ACC112 (cell line): ENCODE measurements at regions not wholly inside any gene's neighbourhood (a gene's known extent, or its start where the extent isn't known, plus 50 kb on each side); places are given as distances from the start of the nearest gene placed in this dataset.

ENCODE experiments used
- H2AFZ ChIP-seq: fragments of 200-600 bp; sonication (generic); one replicate; pipeline ENCODE4 v1.6.0; 2017; ENCODE audit warnings: antibody characterized with exemption, low read length; ENCODE audit not compliant: unreplicated experiment
- H3K27ac ChIP-seq: fragments of 200-600 bp; sonication (generic); 2 replicates; pipeline ENCODE4 v1.5.1; 2014; ENCODE audit warnings: low read depth, mild to moderate bottlenecking, antibody characterized with exemption, low read length, moderate library complexity
- H3K27me3 ChIP-seq: fragments of 200-600 bp; sonication (generic); 2 replicates; pipeline ENCODE4 v1.6.1; 2014; ENCODE audit warnings: mild to moderate bottlenecking, antibody characterized with exemption, low read length, moderate library complexity, mixed read lengths; ENCODE audit not compliant: insufficient read depth
- H3K36me3 ChIP-seq: fragments of 200-600 bp; sonication (generic); 2 replicates; pipeline ENCODE4 v1.6.1; 2016; ENCODE audit warnings: mild to moderate bottlenecking, antibody characterized with exemption, low read length, moderate library complexity, mixed read lengths; ENCODE audit not compliant: insufficient read depth
- H3K4me1 ChIP-seq: fragments of 200-600 bp; sonication (generic); one replicate; pipeline ENCODE4 v1.6.1; 2016; ENCODE audit warnings: low read length, mixed read lengths; ENCODE audit not compliant: insufficient read depth, unreplicated experiment, control insufficient read depth
- H3K4me3 ChIP-seq: fragments of 200-600 bp; sonication (generic); 2 replicates; pipeline ENCODE4 v1.5.1; 2014; ENCODE audit warnings: mild to moderate bottlenecking, low read depth, low read length
- H3K79me2 ChIP-seq: fragments of 200-600 bp; sonication (generic); one replicate; pipeline ENCODE4 v1.6.0; 2016; ENCODE audit warnings: low read length; ENCODE audit not compliant: control insufficient read depth, unreplicated experiment, insufficient read depth

DNA sequence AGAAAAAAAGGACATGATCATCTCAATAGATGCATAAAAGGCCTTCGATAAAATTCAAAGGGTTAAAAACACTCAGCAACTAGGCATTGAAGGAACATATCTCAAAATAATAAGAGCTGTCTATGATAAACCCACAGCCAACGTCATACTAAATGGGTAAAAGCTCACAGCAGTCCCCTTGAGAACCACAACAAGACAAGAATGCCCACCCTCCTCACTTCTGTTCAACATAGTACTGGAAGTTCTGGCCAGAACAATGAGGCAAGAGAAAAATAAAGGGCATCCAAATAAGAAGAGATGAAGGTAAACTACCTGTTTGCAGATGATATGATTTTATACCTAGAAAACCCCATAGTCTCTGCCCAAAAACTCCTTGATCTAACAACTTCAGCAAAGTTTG is 619.7 kb upstream of the LMCD1 start:
- no peak overlapping the region for H3K4me3 ChIP-seq
- H3K27ac ChIP-seq, result no peak overlapping the region
- no peak overlapping the region for H2AFZ ChIP-seq
- no peaks in the 10 kb centered on the region for H3K79me2 ChIP-seq
- H3K4me1 ChIP-seq, result no peaks in the 10 kb centered on the region
- no peaks in the 10 kb centered on the region for H3K36me3 ChIP-seq
- H3K27me3 ChIP-seq, result no peaks in the 10 kb centered on the region

- H3K4me1 ChIP-seq, result no peaks in the 10 kb centered on the region
- no peaks in the 10 kb centered on the region for H3K27me3 ChIP-seq
- H3K79me2 ChIP-seq, result no peaks in the 10 kb centered on the region
- no peak overlapping the region for H3K27ac ChIP-seq
- no peaks in the 10 kb centered on the region for H3K36me3 ChIP-seq
- no peak overlapping the region for H2AFZ ChIP-seq
- no peak overlapping the region for H3K4me3 ChIP-seq
Observed at GRCh38 chr3:7897655-7898054, 604.0 kb upstream of the LMCD1 start.

GRCh38 chr3:7913283-7913682 is 588.3 kb upstream of the LMCD1 start:
- Histone ChIP-seq H3K79me2 (no peaks in the 10 kb centered on the region), H3K27me3 (no peaks in the 10 kb centered on the region), H2AFZ (no peak overlapping the region), H3K27ac (no peak overlapping the region), H3K4me3 (no peak overlapping the region), H3K4me1 (no peaks in the 10 kb centered on the region), H3K36me3 (no peaks in the 10 kb centered on the region)

- Histone ChIP-seq H2AFZ (no peak overlapping the region), H3K79me2 (no peaks in the 10 kb centered on the region), H3K27me3 (no peaks in the 10 kb centered on the region), H3K4me3 (no peak overlapping the region), H3K27ac (no peak overlapping the region), H3K4me1 (no peaks in the 10 kb centered on the region), H3K36me3 (no peaks in the 10 kb centered on the region)
Observed at GRCh38 chr3:7915356-7915755, 586.3 kb upstream of the LMCD1 start.

- H2AFZ ChIP-seq, result no peak overlapping the region
- H3K27ac ChIP-seq, result no peak overlapping the region
- H3K27me3 ChIP-seq, result no peaks in the 10 kb centered on the region
- H3K4me3 ChIP-seq, result no peak overlapping the region
- H3K36me3 ChIP-seq, result no peaks in the 10 kb centered on the region
- H3K79me2 ChIP-seq, result no peaks in the 10 kb centered on the region
- H3K4me1 ChIP-seq, result no peaks in the 10 kb centered on the region
Observed at GRCh38 chr3:7917443-7918151, 584.0 kb upstream of the LMCD1 start.

GRCh38 chr3:7920211-7920610 is 581.4 kb upstream of the LMCD1 start:
- Histone ChIP-seq H3K36me3 (no peaks in the 10 kb centered on the region), H3K79me2 (no peaks in the 10 kb centered on the region), H3K27me3 (no peaks in the 10 kb centered on the region), H2AFZ (no peak overlapping the region), H3K4me3 (no peak overlapping the region), H3K4me1 (no peaks in the 10 kb centered on the region), H3K27ac (no peak overlapping the region)

DNA sequence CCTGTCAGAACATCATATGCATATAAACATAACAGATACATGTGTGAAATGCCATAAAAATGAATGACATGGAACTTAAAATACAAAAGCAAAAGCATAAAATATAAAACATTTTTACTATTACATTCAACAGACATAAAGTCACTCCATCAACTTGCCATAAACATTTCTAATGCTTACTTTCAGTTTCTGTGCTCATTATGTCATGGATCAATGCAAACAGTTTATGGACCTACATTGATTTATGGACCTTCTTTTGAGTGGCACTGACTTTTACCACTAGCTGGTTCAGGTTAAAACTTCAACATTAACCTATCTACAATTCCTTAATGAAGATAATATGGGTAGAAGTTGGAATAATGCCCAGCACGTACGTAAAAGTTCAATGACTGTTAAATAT is 577.4 kb upstream of the LMCD1 start:
- Histone ChIP-seq H3K36me3 (no peaks in the 10 kb centered on the region), H3K79me2 (no peaks in the 10 kb centered on the region), H2AFZ (no peak overlapping the region), H3K4me3 (no peak overlapping the region), H3K4me1 (no peaks in the 10 kb centered on the region), H3K27ac (no peak overlapping the region), H3K27me3 (no peaks in the 10 kb centered on the region)

GRCh38 chr3:7927015-7927414 is 574.6 kb upstream of the LMCD1 start:
- no peak overlapping the region for H3K27ac ChIP-seq
- no peak overlapping the region for H2AFZ ChIP-seq
- H3K79me2 ChIP-seq, result no peaks in the 10 kb centered on the region
- H3K36me3 ChIP-seq, result no peaks in the 10 kb centered on the region
- no peak overlapping the region for H3K4me3 ChIP-seq
- no peaks in the 10 kb centered on the region for H3K27me3 ChIP-seq
- H3K4me1 ChIP-seq, result no peaks in the 10 kb centered on the region

- Histone ChIP-seq H3K27me3 (no peaks in the 10 kb centered on the region), H3K36me3 (no peaks in the 10 kb centered on the region), H3K27ac (no peak overlapping the region), H3K4me3 (no peak overlapping the region), H2AFZ (no peak overlapping the region), H3K4me1 (no peaks in the 10 kb centered on the region), H3K79me2 (no peaks in the 10 kb centered on the region)
Observed at GRCh38 chr3:7927864-7928263, 573.8 kb upstream of the LMCD1 start.

DNA sequence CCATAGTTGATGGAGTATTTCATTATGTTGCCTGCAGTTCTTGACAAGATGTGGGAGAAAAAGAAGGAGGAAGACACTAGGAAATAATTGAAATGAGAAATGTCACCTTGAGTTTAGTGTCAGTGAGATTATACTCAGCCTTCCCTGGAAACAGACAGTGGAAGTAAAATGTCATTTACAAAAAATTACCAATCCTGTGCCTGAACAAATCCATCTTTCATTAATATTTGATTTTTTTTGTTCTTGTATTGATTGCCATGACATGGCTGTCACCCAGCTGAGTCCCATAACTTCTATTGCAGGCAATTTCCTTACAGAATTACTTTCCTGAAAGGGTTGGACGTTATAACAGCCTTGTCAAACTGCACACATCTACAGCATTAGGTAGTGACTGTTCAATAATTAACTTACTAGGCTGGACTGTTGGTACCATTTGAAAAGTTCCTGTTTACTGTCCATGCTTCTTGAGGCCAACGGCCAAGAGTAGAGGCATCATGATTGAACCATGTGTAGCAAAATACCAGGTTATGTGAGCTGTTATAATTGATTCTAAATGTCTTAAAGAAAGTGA is 572.2 kb upstream of the LMCD1 start:
- Histone ChIP-seq H3K4me3 (no peak overlapping the region), H3K27me3 (no peaks in the 10 kb centered on the region), H3K27ac (no peak overlapping the region), H3K36me3 (no peaks in the 10 kb centered on the region), H3K79me2 (no peaks in the 10 kb centered on the region), H3K4me1 (no peaks in the 10 kb centered on the region), H2AFZ (no peak overlapping the region)

- no peaks in the 10 kb centered on the region for H3K36me3 ChIP-seq
- no peaks in the 10 kb centered on the region for H3K27me3 ChIP-seq
- no peaks in the 10 kb centered on the region for H3K4me1 ChIP-seq
- H3K79me2 ChIP-seq, result no peaks in the 10 kb centered on the region
- H3K27ac ChIP-seq, result no peak overlapping the region
- no peak overlapping the region for H3K4me3 ChIP-seq
- H2AFZ ChIP-seq, result no peak overlapping the region
Observed at GRCh38 chr3:7934362-7934761, 567.3 kb upstream of the LMCD1 start.
